GM12878 (cell line): ENCODE measurements at regions not wholly inside any gene's neighbourhood (a gene's known extent, or its start where the extent isn't known, plus 50 kb on each side); places are given as distances from the start of the nearest gene placed in this dataset.

Source experiments
- ATAC-seq: fragments of 200-7000 bp; cut with Tn5 transposase; 3 replicates; pipeline ENCODE4 v1.9.1; 2020; ENCODE audit warnings: mild to moderate bottlenecking, moderate library complexity
- BruUV-seq: library from RNA; stranded (reverse); fragments of 400-500 nt; replicated peaks from 2 replicates; lab custom pipeline; 2021; lab: Mats Ljungman, UMichigan
- CTCF ChIA-PET: fragments of 300-600 bp; sonication (Branson Sonifier 250); formaldehyde crosslinking; extraction: SDS; loops from one replicate; lab custom pipeline; 2021; ENCODE audit warnings: inconsistent platforms; lab: Yijun Ruan, JAX
- POLR2A ChIA-PET: fragments of 350-600 bp; formaldehyde crosslinking; extraction: SDS; loops from one replicate; lab custom pipeline; 2021; ENCODE audit warnings: inconsistent platforms; lab: Charles Lee
- RAD21 ChIA-PET: fragments of 300-600 bp; sonication (Branson Sonifier 250); formaldehyde crosslinking; loops from one replicate; lab custom pipeline; 2023; ENCODE audit warnings: antibody characterized with exemption; ENCODE audit not compliant: unreplicated experiment; lab: Charles Lee
- SMC1A ChIA-PET: fragments of 300-600 bp; sonication (Branson Sonifier 250); formaldehyde crosslinking; loops from one replicate; lab custom pipeline; 2023; ENCODE audit not compliant: unreplicated experiment, uncharacterized antibody; lab: Charles Lee
- DNase-seq: peaks from one replicate; pipeline ENCODE4 v3.0.0-alpha.2; 2011; ENCODE audit warnings: low read depth, low spot score
- FAIRE-seq: peaks from 3 replicates; lab custom pipeline; 2011; peaks lifted over from hg19 to GRCh38; lab: Jason Lieb, UNC
- H2AFZ ChIP-seq: 2 replicates; pipeline ENCODE4 v1.6.0; 2011; ENCODE audit warnings: low read depth, low read length, control low read depth; ENCODE audit not compliant: control insufficient read depth
- H3K27ac ChIP-seq: 2 replicates; pipeline ENCODE4 v1.5.1; 2011; ENCODE audit warnings: control low read depth; ENCODE audit not compliant: control insufficient read depth, insufficient read depth
- H3K27me3 ChIP-seq, 2 experiments: replicated peaks in 1 of 2; 2 replicates each; pipeline versions ENCODE4 v1.6.0 to v1.6.1; 2011; ENCODE audit warnings: low read length in 1 of 2; ENCODE audit not compliant: control insufficient read depth in 2 of 2, insufficient read depth in 2 of 2
- H3K36me3 ChIP-seq, 2 experiments: 2 replicates each; pipeline ENCODE4 v1.5.1; 2011; ENCODE audit warnings: low read length in 1 of 2; ENCODE audit not compliant: control insufficient read depth in 2 of 2, insufficient read depth in 2 of 2
- H3K4me1 ChIP-seq: 2 replicates; pipeline ENCODE4 v1.6.1; 2011; ENCODE audit warnings: mild to moderate bottlenecking, low read length, moderate library complexity, mixed read lengths; ENCODE audit not compliant: control insufficient read depth, insufficient read depth
- H3K4me2 ChIP-seq: 2 replicates; pipeline ENCODE4 v1.6.0; 2011; ENCODE audit warnings: control low read depth; ENCODE audit not compliant: control insufficient read depth, insufficient read depth
- H3K4me3 ChIP-seq: fragments of 200-600 bp; sonication (generic); 2 replicates; pipeline ENCODE4 v1.5.1; 2016
- H3K79me2 ChIP-seq: 2 replicates; pipeline ENCODE4 v1.6.0; 2011; ENCODE audit warnings: low read length; ENCODE audit not compliant: control insufficient read depth, insufficient read depth
- H3K9ac ChIP-seq: 2 replicates; pipeline ENCODE4 v1.8.0; 2011; ENCODE audit warnings: low read length, control low read depth, mixed read lengths; ENCODE audit not compliant: control insufficient read depth, insufficient read depth
- H3K9me3 ChIP-seq: replicated peaks from 3 replicates; pipeline ENCODE4 v1.5.1; 2011; ENCODE audit warnings: mild to moderate bottlenecking, low read length; ENCODE audit not compliant: control insufficient read depth, insufficient read depth
- H4K20me1 ChIP-seq: 2 replicates; pipeline ENCODE4 v1.6.0; 2011; ENCODE audit not compliant: control insufficient read depth, insufficient read depth
- BACH1 ChIP-seq: fragments of 450-650 bp; IDR thresholded peaks from 2 replicates; pipeline ENCODE4 v1.6.1; 2017; ENCODE audit warnings: mild to moderate bottlenecking, borderline replicate concordance
- EED ChIP-seq: sonication (generic); IDR thresholded peaks from 2 replicates; pipeline ENCODE4 v1.6.1; 2016; ENCODE audit warnings: antibody characterized with exemption, low read depth
- FOS ChIP-seq: IDR thresholded peaks from 3 replicates; pipeline ENCODE4 v1.6.1; 2011; ENCODE audit warnings: borderline replicate concordance; ENCODE audit not compliant: insufficient read length; ENCODE audit errors: extremely low read depth
- IRF4 ChIP-seq: IDR thresholded peaks from 2 replicates; pipeline ENCODE4 v1.6.1; 2011; ENCODE audit warnings: low read depth, low read length
- MTA2 ChIP-seq: fragments of 450-650 bp; IDR thresholded peaks from 2 replicates; pipeline ENCODE4 v1.6.1; 2016; ENCODE audit warnings: low read depth, mild to moderate bottlenecking, moderate library complexity
- NFIC ChIP-seq: IDR thresholded peaks from 2 replicates; pipeline ENCODE4 v1.6.1; 2012; ENCODE audit warnings: low read depth, mild to moderate bottlenecking, inconsistent platforms, low read length, moderate library complexity
- RCOR1 ChIP-seq: conservative IDR thresholded peaks from 2 replicates; pipeline ENCODE4 v1.6.1; 2012; ENCODE audit warnings: low read depth, low read length, improper control_type of control experiment
- ZBED1 ChIP-seq: IDR thresholded peaks from 2 replicates; pipeline ENCODE4 v1.6.1; 2016; ENCODE audit warnings: borderline replicate concordance
- ZNF274 ChIP-seq: IDR thresholded peaks from one replicate; pipeline ENCODE4 v1.8.0; 2011; ENCODE audit not compliant: insufficient read length, insufficient read depth
- ZNF384 ChIP-seq: IDR thresholded peaks from 2 replicates; pipeline ENCODE4 v1.6.1; 2012; ENCODE audit warnings: low read depth, mild to moderate bottlenecking, low read length, improper control_type of control experiment, borderline replicate concordance
- ZNF622 ChIP-seq: fragments of 450-650 bp; IDR thresholded peaks from 2 replicates; pipeline ENCODE4 v1.6.1; 2017; ENCODE audit warnings: mild to moderate bottlenecking, inconsistent platforms
- WGBS: methylation state at CpG from one replicate; pipeline ENCODE4 v1.1.6; 2016; ENCODE audit warnings: low lambda C conversion rate; ENCODE audit not compliant: insufficient replicate concordance, insufficient coverage; ENCODE audit errors: missing lambda C conversion rate; 5-methylcytosine and 5-hydroxymethylcytosine counted together
- in situ Hi-C: fragments of 300-500 bp; cut with MboI; formaldehyde crosslinking; loops from 9 replicates; pipeline ENCODE4 v1.14.3; 2018; ENCODE audit warnings: mixed read lengths
- intact Hi-C: fragments of 100-400 bp; cut with micrococcal nuclease; formaldehyde crosslinking; loops from one replicate; pipeline ENCODE4 v1.14.2; 2022; ENCODE audit not compliant: unreplicated experiment
- TF ChIP-seq, protein P1 (sequence below): fragments of 450-650 bp; IDR thresholded peaks from 2 replicates; pipeline ENCODE4 v1.6.1; 2016; ENCODE audit warnings: mild to moderate bottlenecking

DNA sequence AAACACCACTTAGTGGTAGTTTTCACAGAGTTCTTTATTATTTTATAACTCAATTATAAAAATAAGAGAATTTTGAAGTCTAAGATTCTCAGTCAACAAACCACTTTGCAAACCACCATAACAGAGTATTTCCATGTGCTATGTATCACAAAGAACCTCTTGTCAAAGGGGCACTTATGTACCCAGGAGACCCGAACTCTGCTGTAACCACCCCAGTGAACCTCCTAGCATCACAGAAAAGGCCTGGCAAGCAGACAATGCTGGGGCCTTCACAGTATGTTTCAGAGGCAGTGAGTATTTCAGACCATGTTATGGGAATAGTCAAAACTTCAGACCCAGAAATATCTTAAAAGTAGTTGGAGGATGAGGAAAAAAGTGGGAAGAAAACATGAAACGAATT, 714.1 kb downstream of the EFNB2 start:
- ChIA-PET POLR2A (no interaction called here), RAD21 (interaction anchor here (1.3 kb wide), 1 partner anchor 47 kb away, joined by 3 read pairs; no protein-coding TSS in a partner anchor), CTCF (no interaction called here), SMC1A (interaction anchor here (0.8 to 1.6 kb wide), 2 partner anchors 192 to 276 kb away, joined by 4 to 5 read pairs; no protein-coding TSS in a partner anchor)
- Histone ChIP-seq H3K36me3 (no peaks in the 10 kb centered on the region), H3K4me2 (no peak overlapping the region), H2AFZ (no peak overlapping the region), H4K20me1 (no peaks in the 10 kb centered on the region), H3K4me3 (no peak overlapping the region), H3K9me3 (no peaks in the 10 kb centered on the region), H3K79me2 (no peaks in the 10 kb centered on the region), H3K27ac (no peak overlapping the region), H3K4me1 (no peaks in the 10 kb centered on the region), H3K27me3 (no peaks in the 10 kb centered on the region), H3K9ac (no peak overlapping the region)
- ATAC-seq (no peak), DNase-seq (no peak), FAIRE-seq (no peak)
- no TSS peak for BruUV-seq
- intact Hi-C loops (no loop called here), in situ Hi-C loops (no loop called here)
- TF ChIP-seq EED (no peak), ZNF274 (no peak), IRF4 (no peak)
- 0% methylated on average over 2 of the region's 2 CpGs for WGBS

DNA sequence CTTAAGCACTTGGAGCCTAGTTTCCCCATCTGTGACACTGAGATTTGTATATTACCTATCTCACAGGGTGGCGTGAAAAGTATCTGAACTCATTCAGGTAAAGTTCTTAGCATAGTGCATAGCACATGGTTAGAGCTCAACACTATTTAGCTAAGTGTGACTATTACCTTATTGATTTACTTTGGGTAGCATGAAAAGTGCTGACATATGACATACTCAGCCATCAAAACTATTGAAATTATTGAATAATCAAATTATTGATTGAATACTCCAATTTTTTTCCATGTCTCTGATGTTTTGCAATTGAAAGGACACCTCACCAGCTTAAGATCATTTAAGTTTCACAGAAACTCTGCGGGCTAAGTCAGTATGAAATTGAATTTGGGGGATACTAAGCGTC, 715.0 kb downstream of the EFNB2 start:
- ChIA-PET CTCF (no interaction called here), RAD21 (interaction anchor here (1.3 kb wide), 1 partner anchor 46 kb away, joined by 3 read pairs; no protein-coding TSS in a partner anchor), POLR2A (no interaction called here), SMC1A (no interaction called here)
- H3K36me3 ChIP-seq = no peaks in the 10 kb centered on the region
- no peaks in the 10 kb centered on the region for H3K4me1 ChIP-seq
- no peaks in the 10 kb centered on the region for H4K20me1 ChIP-seq
- DNase-seq = no peak
- no peak for FAIRE-seq
- H3K27ac ChIP-seq = no peak overlapping the region
- in situ Hi-C loops = no loop called here
- H2AFZ ChIP-seq = no peak overlapping the region
- 16% methylated on average over 3 of the region's 3 CpGs for WGBS
- H3K4me3 ChIP-seq = no peak overlapping the region
- H3K9ac ChIP-seq = no peak overlapping the region
- no peaks in the 10 kb centered on the region for H3K9me3 ChIP-seq
- H3K4me2 ChIP-seq = no peak overlapping the region
- ATAC-seq = no peak
- BruUV-seq = no TSS peak
- H3K27me3 ChIP-seq = no peaks in the 10 kb centered on the region
- no peaks in the 10 kb centered on the region for H3K79me2 ChIP-seq
- no peak for TF ChIP-seq FOS
- no peak for TF ChIP-seq NFIC
- TF ChIP-seq MTA2 = no peak
- no peak for TF ChIP-seq BACH1
- TF ChIP-seq ZBED1 = no peak
- no peak for TF ChIP-seq ZNF384
- TF ChIP-seq, protein P1, sequence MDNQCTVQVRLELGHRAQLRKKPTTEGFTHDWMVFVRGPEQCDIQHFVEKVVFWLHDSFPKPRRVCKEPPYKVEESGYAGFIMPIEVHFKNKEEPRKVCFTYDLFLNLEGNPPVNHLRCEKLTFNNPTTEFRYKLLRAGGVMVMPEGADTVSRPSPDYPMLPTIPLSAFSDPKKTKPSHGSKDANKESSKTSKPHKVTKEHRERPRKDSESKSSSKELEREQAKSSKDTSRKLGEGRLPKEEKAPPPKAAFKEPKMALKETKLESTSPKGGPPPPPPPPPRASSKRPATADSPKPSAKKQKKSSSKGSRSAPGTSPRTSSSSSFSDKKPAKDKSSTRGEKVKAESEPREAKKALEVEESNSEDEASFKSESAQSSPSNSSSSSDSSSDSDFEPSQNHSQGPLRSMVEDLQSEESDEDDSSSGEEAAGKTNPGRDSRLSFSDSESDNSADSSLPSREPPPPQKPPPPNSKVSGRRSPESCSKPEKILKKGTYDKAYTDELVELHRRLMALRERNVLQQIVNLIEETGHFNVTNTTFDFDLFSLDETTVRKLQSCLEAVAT = no peak
- no peak for TF ChIP-seq RCOR1
- no peak for TF ChIP-seq ZNF622
- TF ChIP-seq, all 136 proteins: peak for 0
- intact Hi-C loops = no loop called here
